Gastroesophageal sphincter (tissue), 4 donors: ENCODE measurements at regions not wholly inside any gene's neighbourhood (a gene's known extent, or its start where the extent isn't known, plus 50 kb on each side); places are given as distances from the start of the nearest gene placed in this dataset.

Experiments
- ATAC-seq: fragments of 150-250 bp; one replicate; pipeline ENCODE4 v1.9.1; 2016; ENCODE audit warnings: mild to moderate bottlenecking, moderate library complexity
- H3K27ac ChIP-seq, 4 donors: fragments of 200-600 bp; sonication (generic) in 3 of 4; 1 replicate in 3 of 4; 2 replicates in 1 of 4; pipeline ENCODE4 v1.5.1; 2016 to 2019
- H3K27me3 ChIP-seq: fragments of 200-600 bp; sonication (generic); one replicate; pipeline ENCODE4 v1.5.1; 2019
- H3K36me3 ChIP-seq, 2 donors: fragments of 200-600 bp; sonication (generic); one replicate each; pipeline ENCODE4 v1.5.1; 2019; ENCODE audit warnings: control low read depth in 1 of 2
- H3K4me1 ChIP-seq, 3 donors: fragments of 200-600 bp; sonication (generic); 1 replicate in 2 of 3; 2 replicates in 1 of 3; pipeline ENCODE4 v1.5.1; 2016 to 2019; ENCODE audit warnings: control low read depth in 2 of 3
- H3K4me3 ChIP-seq, 2 donors: fragments of 200-600 bp; sonication (generic); one replicate each; pipeline ENCODE4 v1.5.1; 2019; ENCODE audit warnings: mild to moderate bottlenecking in 1 of 2, moderate library complexity in 1 of 2
- H3K9me3 ChIP-seq, 3 donors: fragments of 200-600 bp; sonication (generic); one replicate each; pipeline ENCODE4 v1.5.1; 2017 to 2019; ENCODE audit warnings: control low read depth in 2 of 3
- CTCF ChIP-seq, 4 experiments: fragments of 200-600 bp in 2 of 4; fragments of 450-650 bp in 2 of 4; sonication (generic) in 1 of 4; IDR thresholded peaks; one replicate each; pipeline ENCODE4 v1.5.1; 2017 to 2019; ENCODE audit warnings: antibody characterized with exemption in 4 of 4, mild to moderate bottlenecking in 2 of 4, moderate library complexity in 2 of 4
- EP300 ChIP-seq: sonication (generic); formaldehyde crosslinking; IDR thresholded peaks from one replicate; pipeline ENCODE4 v1.6.1; 2017; ENCODE audit warnings: antibody characterized with exemption, mild to moderate bottlenecking
- POLR2A ChIP-seq, 2 donors: fragments of 450-650 bp; IDR thresholded peaks; one replicate each; pipeline ENCODE4 v1.6.1; 2017; ENCODE audit warnings: antibody characterized with exemption in 2 of 2, mild to moderate bottlenecking in 2 of 2, moderate library complexity in 1 of 2
- POLR2AphosphoS5 ChIP-seq: sonication (generic); formaldehyde crosslinking; IDR thresholded peaks from one replicate; pipeline ENCODE4 v1.6.1; 2017; ENCODE audit warnings: antibody characterized with exemption
- WGBS, 2 donors: methylation state at CpG; one replicate each; pipeline ENCODE4 v1.1.5; 2018; ENCODE audit warnings: low coverage in 1 of 2; 5-methylcytosine and 5-hydroxymethylcytosine counted together

DNA sequence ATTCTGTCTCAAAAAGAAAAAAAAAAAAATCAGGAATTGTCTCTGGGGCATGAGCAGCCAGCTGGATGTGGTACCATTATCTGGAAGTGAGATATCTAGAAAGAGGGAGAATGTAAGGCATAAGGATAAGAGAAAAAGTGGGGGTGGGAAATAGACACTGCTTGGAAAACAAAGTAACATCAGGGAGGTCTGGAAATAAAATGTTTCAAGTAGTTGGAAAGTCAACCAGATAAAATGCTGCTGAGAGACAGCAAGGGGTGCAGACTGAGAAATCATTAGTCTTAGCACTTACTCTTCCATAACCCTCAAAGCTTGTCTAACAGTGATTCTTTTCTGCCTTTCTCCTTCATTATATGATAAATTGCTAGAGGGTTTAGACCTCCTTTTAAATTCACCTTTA, 159.7 kb upstream of the TBL1XR1 start:
- no peaks in the 10 kb centered on the region for H3K9me3 ChIP-seq
- no peaks in the 10 kb centered on the region for H3K36me3 ChIP-seq
- TF ChIP-seq POLR2AphosphoS5 (no peak), EP300 (no peak), POLR2A (IDR thresholded peaks at IDR 0.05) (no peak), CTCF (IDR thresholded peaks at IDR 0.05) (no peak)
- no peaks in the 10 kb centered on the region for H3K27me3 ChIP-seq
- H3K27ac ChIP-seq: peak overlapping the region; percentile 76 to 90 (median 88)
- no peak for ATAC-seq
- H3K4me1 ChIP-seq: peaks cover 11 to 60% (median 43%) of the 10 kb centered on the region in 3 donors
- no peak overlapping the region for H3K4me3 ChIP-seq

DNA sequence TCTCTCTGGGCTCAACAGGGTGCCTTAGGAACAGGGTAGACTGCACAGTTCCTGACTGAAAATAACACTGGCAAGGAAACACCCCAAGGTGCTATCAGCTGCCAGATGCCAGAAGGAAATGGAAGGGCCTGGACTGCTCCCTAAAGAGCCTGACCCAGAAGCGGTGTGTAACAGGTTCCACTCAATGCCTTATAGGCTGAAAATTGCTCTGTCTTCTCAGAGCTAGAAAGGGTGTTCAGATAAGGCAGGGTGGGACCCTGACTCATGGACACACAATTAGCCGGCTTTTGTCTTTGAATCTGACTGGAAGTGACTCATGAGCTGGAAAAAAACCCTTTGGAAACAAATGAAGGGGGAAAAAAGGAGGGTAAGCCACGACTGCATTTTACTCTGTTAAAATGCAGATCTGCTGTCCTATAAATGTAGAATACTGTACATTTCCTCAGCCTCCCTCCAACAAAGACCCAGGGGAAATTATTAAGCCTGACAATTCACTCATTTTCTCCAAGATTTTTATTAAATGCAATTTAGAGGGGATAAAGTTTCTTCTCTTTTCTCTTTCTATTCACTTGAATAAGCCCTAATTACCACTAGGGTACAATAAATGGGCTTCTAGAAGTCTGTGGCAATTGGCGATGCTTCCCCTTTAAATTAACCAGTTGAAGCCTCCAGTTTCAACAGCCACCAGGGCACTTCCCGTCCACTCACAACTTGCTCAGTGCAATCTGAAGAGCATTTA, 160.2 kb upstream of the TBL1XR1 start:
- H3K9me3 ChIP-seq: no peaks in the 10 kb centered on the region
- H3K27me3 ChIP-seq: no peaks in the 10 kb centered on the region
- H3K27ac ChIP-seq: peak overlapping the region; percentile 76 to 90 (median 88)
- WGBS, 2 donors: 0 to 7% methylated on average over 2 to 4 of the region's 5 CpGs
- H3K4me3 ChIP-seq: peak overlapping the region in 1 of 2 donors; percentile 48
- ATAC-seq: peak; percentile 21
- H3K36me3 ChIP-seq: no peaks in the 10 kb centered on the region
- no peak for TF ChIP-seq POLR2A (IDR thresholded peaks at IDR 0.05)
- TF ChIP-seq CTCF (IDR thresholded peaks at IDR 0.05): peak in 1 of 4 experiments; percentile 13
- peak; percentile 62 for TF ChIP-seq POLR2AphosphoS5
- TF ChIP-seq EP300: no peak
- peaks cover 11 to 64% (median 46%) of the 10 kb centered on the region in 3 donors for H3K4me1 ChIP-seq

GRCh38 chr3:177358091-177358976, 161.1 kb upstream of the TBL1XR1 start:
- Histone ChIP-seq H3K4me1 (peaks cover 11 to 69% (median 52%) of the 10 kb centered on the region in 3 donors), H3K36me3 (no peaks in the 10 kb centered on the region), H3K27ac (peak overlapping the region; percentile 76 to 90 (median 88)), H3K9me3 (no peaks in the 10 kb centered on the region), H3K27me3 (no peaks in the 10 kb centered on the region), H3K4me3 (peak overlapping the region in 1 of 2 donors; percentile 48)
- no peak for TF ChIP-seq POLR2A (IDR thresholded peaks at IDR 0.05)
- no peak for TF ChIP-seq POLR2AphosphoS5
- no peak for TF ChIP-seq CTCF (IDR thresholded peaks at IDR 0.05)
- TF ChIP-seq EP300: no peak
- WGBS, 2 donors: 17 to 35% methylated on average over 7 to 11 of the region's 15 CpGs
- peak; percentile 49 for ATAC-seq

DNA sequence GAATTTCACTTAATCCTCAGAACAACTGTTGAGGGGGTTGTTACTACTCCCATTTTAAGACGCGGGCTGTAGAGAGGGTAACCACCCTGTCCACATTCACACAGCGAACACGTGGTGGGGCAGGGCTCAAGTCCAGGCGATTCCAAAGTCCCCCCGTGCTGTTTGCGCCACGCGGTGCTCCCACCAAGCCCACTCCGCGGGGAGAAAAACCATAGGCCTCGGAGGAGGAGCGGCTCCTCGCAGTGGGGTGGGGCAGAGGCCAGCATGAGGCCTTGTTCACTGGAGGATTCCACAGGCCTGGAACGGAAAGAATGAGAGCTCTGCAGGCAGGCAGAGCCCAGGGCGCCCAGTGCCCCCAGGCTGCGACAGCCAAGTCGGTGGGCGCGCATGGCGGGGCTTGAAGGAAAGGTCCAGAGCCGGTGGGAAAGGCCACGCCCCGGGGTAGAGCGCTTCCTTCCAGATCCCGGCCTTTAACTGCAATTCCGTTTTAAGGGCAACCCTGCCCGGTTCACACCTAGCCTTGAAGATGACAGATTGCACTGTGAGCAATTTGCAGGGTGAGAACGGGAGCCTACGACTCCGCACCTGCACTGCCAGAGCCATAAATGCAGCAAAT, 161.8 kb upstream of the TBL1XR1 start:
- H3K36me3 ChIP-seq: no peaks in the 10 kb centered on the region
- H3K4me1 ChIP-seq: peaks cover 11 to 70% (median 52%) of the 10 kb centered on the region in 3 donors
- H3K27ac ChIP-seq: peak overlapping the region; percentile 76 to 90 (median 88)
- H3K27me3 ChIP-seq: no peaks in the 10 kb centered on the region
- ATAC-seq: peak; percentile 9
- TF ChIP-seq POLR2A (IDR thresholded peaks at IDR 0.05): no peak
- no peak for TF ChIP-seq CTCF (IDR thresholded peaks at IDR 0.05)
- no peak for TF ChIP-seq EP300
- TF ChIP-seq POLR2AphosphoS5: no peak
- WGBS, 2 donors: 55% methylated on average over 4 of the region's 31 CpGs; no CpG with 5 or more reads in 1 of the 2 donors
- H3K4me3 ChIP-seq: peak overlapping the region; percentile 37 to 48
- H3K9me3 ChIP-seq: no peaks in the 10 kb centered on the region
